Activated CD8-positive, alpha-beta memory T cell treated with anti-CD3 and anti-CD28 coated beads, Interleukin-2, amount 10 ng/mL, durations not matched to agents 7 days and 5 days (primary cell): ENCODE measurements at regions not wholly inside any gene's neighbourhood (a gene's known extent, or its start where the extent isn't known, plus 50 kb on each side); places are given as distances from the start of the nearest gene placed in this dataset.

Source experiments
- ATAC-seq: fragments of 150-1000 bp; cut with Tn5 transposase; one replicate; pipeline ENCODE4 v1.10.0; 2021; ENCODE audit warnings: moderate library complexity
- CTCF ChIA-PET: fragments of 350-600 bp; sonication (Branson Sonifier 250); formaldehyde crosslinking; loops from one replicate; lab custom pipeline; 2021; ENCODE audit warnings: antibody characterized with exemption; lab: Charles Lee
- DNase-seq: peaks from one replicate; pipeline ENCODE4 v3.0.0-alpha.2; 2020
- H3K27ac Mint-ChIP-seq: one replicate; pipeline ENCODE4 v1.8.0; 2021; ENCODE audit warnings: mild to moderate bottlenecking, mixed read lengths
- H3K27me3 Mint-ChIP-seq: one replicate; pipeline ENCODE4 v1.8.0; 2021; ENCODE audit warnings: mixed read lengths
- H3K36me3 Mint-ChIP-seq: one replicate; pipeline ENCODE4 v1.8.0; 2021; ENCODE audit warnings: mild to moderate bottlenecking, mixed read lengths
- H3K4me1 Mint-ChIP-seq: one replicate; pipeline ENCODE4 v1.8.0; 2021; ENCODE audit warnings: mixed read lengths
- H3K4me3 Mint-ChIP-seq: one replicate; pipeline ENCODE4 v1.8.0; 2021; ENCODE audit warnings: mild to moderate bottlenecking, moderate library complexity, mixed read lengths
- H3K9me3 Mint-ChIP-seq: one replicate; pipeline ENCODE4 v1.8.0; 2022; ENCODE audit warnings: low read depth, mixed read lengths

- Mint-ChIP-seq H3K36me3 (no peaks in the 10 kb centered on the region), H3K27me3 (no peaks in the 10 kb centered on the region), H3K9me3 (no peaks in the 10 kb centered on the region), H3K4me1 (no peaks in the 10 kb centered on the region), H3K27ac (no peak overlapping the region), H3K4me3 (no peak overlapping the region)
- CTCF ChIA-PET: no interaction called here
- ATAC-seq (no peak), DNase-seq (no peak)
Measured at GRCh38 chr22:49157529-49158339, 669.9 kb downstream of the BRD1 start.

- no peak overlapping the region for H3K27ac Mint-ChIP-seq
- no peaks in the 10 kb centered on the region for H3K4me1 Mint-ChIP-seq
- ATAC-seq (no peak), DNase-seq (no peak)
- no peaks in the 10 kb centered on the region for H3K9me3 Mint-ChIP-seq
- H3K27me3 Mint-ChIP-seq: no peaks in the 10 kb centered on the region
- no peak overlapping the region for H3K4me3 Mint-ChIP-seq
- CTCF ChIA-PET: no interaction called here
- H3K36me3 Mint-ChIP-seq: no peaks in the 10 kb centered on the region
Measured at GRCh38 chr22:49156662-49157285, 670.9 kb downstream of the BRD1 start.

GRCh38 chr22:49155770-49156580, 671.7 kb downstream of the BRD1 start:
- Mint-ChIP-seq H3K9me3 (no peaks in the 10 kb centered on the region), H3K36me3 (no peaks in the 10 kb centered on the region), H3K27ac (no peak overlapping the region), H3K4me1 (no peaks in the 10 kb centered on the region), H3K27me3 (no peaks in the 10 kb centered on the region), H3K4me3 (no peak overlapping the region)
- ATAC-seq (no peak), DNase-seq (no peak)
- CTCF ChIA-PET: no interaction called here

GRCh38 chr22:49155039-49155769, 672.5 kb downstream of the BRD1 start:
- Mint-ChIP-seq H3K9me3 (no peaks in the 10 kb centered on the region), H3K27ac (no peak overlapping the region), H3K4me3 (no peak overlapping the region), H3K27me3 (no peaks in the 10 kb centered on the region), H3K4me1 (no peaks in the 10 kb centered on the region), H3K36me3 (no peaks in the 10 kb centered on the region)
- DNase-seq: no peak
- ATAC-seq: no peak
- CTCF ChIA-PET: no interaction called here

- Mint-ChIP-seq H3K27me3 (no peaks in the 10 kb centered on the region), H3K27ac (no peak overlapping the region), H3K4me3 (no peak overlapping the region), H3K9me3 (no peaks in the 10 kb centered on the region), H3K36me3 (no peaks in the 10 kb centered on the region), H3K4me1 (no peaks in the 10 kb centered on the region)
- DNase-seq: no peak
- ATAC-seq: no peak
- CTCF ChIA-PET: no interaction called here
Measured at GRCh38 chr22:49154433-49154832, 673.2 kb downstream of the BRD1 start.

GRCh38 chr22:49153921-49154320, 673.8 kb downstream of the BRD1 start:
- H3K27me3 Mint-ChIP-seq: no peaks in the 10 kb centered on the region
- H3K4me3 Mint-ChIP-seq: no peak overlapping the region
- H3K27ac Mint-ChIP-seq: no peak overlapping the region
- no peak for ATAC-seq
- no peaks in the 10 kb centered on the region for H3K36me3 Mint-ChIP-seq
- no peak for DNase-seq
- no peaks in the 10 kb centered on the region for H3K9me3 Mint-ChIP-seq
- CTCF ChIA-PET: no interaction called here
- H3K4me1 Mint-ChIP-seq: no peaks in the 10 kb centered on the region

GRCh38 chr22:49152939-49153770, 674.5 kb downstream of the BRD1 start:
- no peak for ATAC-seq
- Mint-ChIP-seq H3K4me3 (no peak overlapping the region), H3K9me3 (no peaks in the 10 kb centered on the region), H3K36me3 (no peaks in the 10 kb centered on the region), H3K4me1 (no peaks in the 10 kb centered on the region), H3K27me3 (no peaks in the 10 kb centered on the region), H3K27ac (no peak overlapping the region)
- CTCF ChIA-PET: no interaction called here
- DNase-seq: no peak

GRCh38 chr22:49152127-49152938, 675.3 kb downstream of the BRD1 start:
- no peak overlapping the region for H3K4me3 Mint-ChIP-seq
- no peaks in the 10 kb centered on the region for H3K4me1 Mint-ChIP-seq
- ATAC-seq (no peak), DNase-seq (no peak)
- H3K27me3 Mint-ChIP-seq: no peaks in the 10 kb centered on the region
- no peaks in the 10 kb centered on the region for H3K9me3 Mint-ChIP-seq
- H3K36me3 Mint-ChIP-seq: no peaks in the 10 kb centered on the region
- H3K27ac Mint-ChIP-seq: no peak overlapping the region
- CTCF ChIA-PET: no interaction called here

- CTCF ChIA-PET: no interaction called here
- ATAC-seq: no peak
- Mint-ChIP-seq H3K4me3 (no peak overlapping the region), H3K36me3 (no peaks in the 10 kb centered on the region), H3K9me3 (no peaks in the 10 kb centered on the region), H3K27me3 (no peaks in the 10 kb centered on the region), H3K4me1 (no peaks in the 10 kb centered on the region), H3K27ac (no peak overlapping the region)
- no peak for DNase-seq
Measured at GRCh38 chr22:49151256-49152126, 676.2 kb downstream of the BRD1 start.

- Mint-ChIP-seq H3K4me3 (no peak overlapping the region), H3K27ac (no peak overlapping the region), H3K9me3 (no peaks in the 10 kb centered on the region), H3K4me1 (no peaks in the 10 kb centered on the region), H3K27me3 (no peaks in the 10 kb centered on the region), H3K36me3 (no peaks in the 10 kb centered on the region)
- no peak for ATAC-seq
- CTCF ChIA-PET: no interaction called here
- no peak for DNase-seq
Measured at GRCh38 chr22:49150801-49151221, 676.9 kb downstream of the BRD1 start.

- H3K4me3 Mint-ChIP-seq: no peak overlapping the region
- CTCF ChIA-PET: no interaction called here
- no peaks in the 10 kb centered on the region for H3K4me1 Mint-ChIP-seq
- no peaks in the 10 kb centered on the region for H3K9me3 Mint-ChIP-seq
- no peak for ATAC-seq
- DNase-seq: no peak
- H3K27me3 Mint-ChIP-seq: no peaks in the 10 kb centered on the region
- H3K27ac Mint-ChIP-seq: no peak overlapping the region
- no peaks in the 10 kb centered on the region for H3K36me3 Mint-ChIP-seq
Measured at GRCh38 chr22:49149721-49150608, 677.7 kb downstream of the BRD1 start.
